ENCODE measurements at regions not wholly inside any gene's neighbourhood (a gene's known extent, or its start where the extent isn't known, plus 50 kb on each side); places are given as distances from the start of the nearest gene placed in this dataset.
A peak's percentile ranks its signal among the peaks of the same experiment; 100 is the strongest.
"Not testable (repeated sequence)": the region's sequence is repeated elsewhere in the genome, so short reads cannot be mapped to it uniquely, and the experiment has no call there.

DNA sequence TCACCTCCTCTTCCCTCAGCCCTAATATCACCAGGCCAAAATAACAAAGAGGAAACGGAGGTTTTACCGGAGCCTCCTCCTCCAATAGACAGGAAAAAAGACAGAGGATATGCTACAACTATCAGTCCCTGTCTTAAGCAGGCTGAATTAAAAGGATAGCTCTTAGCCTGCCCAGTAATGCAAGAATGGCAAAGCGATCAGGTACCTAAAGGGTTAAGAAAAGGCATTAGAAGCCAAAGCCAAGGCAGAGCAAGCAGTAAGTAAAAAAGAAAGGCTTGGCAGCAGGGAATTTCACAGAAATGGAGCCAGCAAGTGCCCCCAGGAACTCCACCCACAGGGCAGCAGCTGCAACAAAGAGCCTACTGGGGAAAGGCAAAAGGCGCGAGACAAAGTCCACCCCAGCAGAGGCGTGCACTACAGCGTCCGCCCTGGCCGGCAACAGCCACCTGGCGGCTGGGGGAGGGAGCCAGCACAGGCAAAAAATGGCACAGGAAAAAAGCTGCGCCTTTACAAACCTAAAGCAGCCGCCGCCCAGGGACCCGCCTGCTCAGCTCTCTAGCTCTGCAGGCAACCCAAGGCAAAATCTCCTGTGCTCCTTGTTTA is 220.6 kb upstream of the ZC4H2 start:
- peaks cover 0 to 5% (median 0%) of the 10 kb centered on the region in 4 donors for H3K9me3 ChIP-seq (ENCODE audit: control insufficient read depth in 4 of 4, insufficient read depth in 3 of 4, low read length in 3 of 4)
- TF ChIP-seq, protein P1, sequence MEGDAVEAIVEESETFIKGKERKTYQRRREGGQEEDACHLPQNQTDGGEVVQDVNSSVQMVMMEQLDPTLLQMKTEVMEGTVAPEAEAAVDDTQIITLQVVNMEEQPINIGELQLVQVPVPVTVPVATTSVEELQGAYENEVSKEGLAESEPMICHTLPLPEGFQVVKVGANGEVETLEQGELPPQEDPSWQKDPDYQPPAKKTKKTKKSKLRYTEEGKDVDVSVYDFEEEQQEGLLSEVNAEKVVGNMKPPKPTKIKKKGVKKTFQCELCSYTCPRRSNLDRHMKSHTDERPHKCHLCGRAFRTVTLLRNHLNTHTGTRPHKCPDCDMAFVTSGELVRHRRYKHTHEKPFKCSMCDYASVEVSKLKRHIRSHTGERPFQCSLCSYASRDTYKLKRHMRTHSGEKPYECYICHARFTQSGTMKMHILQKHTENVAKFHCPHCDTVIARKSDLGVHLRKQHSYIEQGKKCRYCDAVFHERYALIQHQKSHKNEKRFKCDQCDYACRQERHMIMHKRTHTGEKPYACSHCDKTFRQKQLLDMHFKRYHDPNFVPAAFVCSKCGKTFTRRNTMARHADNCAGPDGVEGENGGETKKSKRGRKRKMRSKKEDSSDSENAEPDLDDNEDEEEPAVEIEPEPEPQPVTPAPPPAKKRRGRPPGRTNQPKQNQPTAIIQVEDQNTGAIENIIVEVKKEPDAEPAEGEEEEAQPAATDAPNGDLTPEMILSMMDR (IDR thresholded peaks at IDR 0.05; ENCODE audit: control extremely low read depth, extremely low read depth), result no peak
- no peaks in the 10 kb centered on the region for H3K27me3 ChIP-seq (ENCODE audit: control insufficient read depth in 3 of 3, insufficient read depth in 3 of 3, low read length in 2 of 3)
- no peak overlapping the region for H3K4me3 ChIP-seq
- DNase-seq (peak; percentile 9 to 38 (median 35)), ATAC-seq (ENCODE audit: insufficient read depth, low FRiP score) (no peak)
- no peaks in the 10 kb centered on the region for H3K36me3 ChIP-seq (ENCODE audit: control insufficient read depth in 4 of 4, insufficient read depth in 4 of 4, low read length in 4 of 4)
- no peak overlapping the region for H3K27ac ChIP-seq (ENCODE audit: low read depth in 1 of 2, low read length in 1 of 2)
- no peak overlapping the region for H3K9ac ChIP-seq (ENCODE audit: insufficient read depth in 1 of 2, low read length in 2 of 2)
- 14% methylated on average over 13 to 14 of the region's 14 CpGs for whole genome bisulfite sequencing, 2 donors
- H3K4me1 ChIP-seq (ENCODE audit: control insufficient read depth in 5 of 5, insufficient read depth in 5 of 5, low read length in 5 of 5), result no peaks in the 10 kb centered on the region

DNA sequence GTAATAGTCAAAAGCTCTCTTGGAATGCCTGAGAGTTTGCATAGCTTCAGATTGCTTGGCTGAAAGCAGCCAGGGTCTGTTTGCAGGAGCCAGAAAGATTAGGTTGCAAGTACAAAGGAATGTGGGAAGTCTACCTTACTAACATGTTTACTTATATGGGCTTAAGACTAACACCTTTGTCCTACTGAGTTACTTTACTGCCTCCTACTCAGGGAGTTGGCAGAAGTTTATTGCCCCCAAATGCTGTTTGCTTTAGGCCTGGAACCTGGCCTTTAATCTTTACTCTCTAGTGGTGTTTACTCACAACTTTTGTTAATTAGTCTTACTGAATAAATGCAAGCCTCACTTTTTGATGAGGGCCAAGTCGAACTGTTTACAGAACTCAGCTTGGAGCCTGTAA is 219.4 kb upstream of the ZC4H2 start:
- H3K9me3 ChIP-seq (ENCODE audit: control insufficient read depth in 4 of 4, insufficient read depth in 3 of 4, low read length in 3 of 4), result peaks cover 0 to 3% (median 0%) of the 10 kb centered on the region in 4 donors
- no peak overlapping the region for H3K27ac ChIP-seq (ENCODE audit: low read depth in 1 of 2, low read length in 1 of 2)
- peak in 2 of 3 donors; percentile 9 to 42 for DNase-seq
- 28 to 47% methylated on average over 1 of the region's 1 CpG for WGBS, 2 donors
- no peaks in the 10 kb centered on the region for H3K36me3 ChIP-seq (ENCODE audit: control insufficient read depth in 4 of 4, insufficient read depth in 4 of 4, low read length in 4 of 4)
- TF ChIP-seq, protein P1 (IDR thresholded peaks at IDR 0.05; ENCODE audit: control extremely low read depth, extremely low read depth), result no peak
- ATAC-seq (ENCODE audit: insufficient read depth, low FRiP score), result no peak
- H3K4me3 ChIP-seq, result no peak overlapping the region
- no peaks in the 10 kb centered on the region for H3K27me3 ChIP-seq (ENCODE audit: control insufficient read depth in 3 of 3, insufficient read depth in 3 of 3, low read length in 2 of 3)
- no peaks in the 10 kb centered on the region for H3K4me1 ChIP-seq (ENCODE audit: control insufficient read depth in 5 of 5, insufficient read depth in 5 of 5, low read length in 5 of 5)
- H3K9ac ChIP-seq (ENCODE audit: insufficient read depth in 1 of 2, low read length in 2 of 2), result no peak overlapping the region

DNA sequence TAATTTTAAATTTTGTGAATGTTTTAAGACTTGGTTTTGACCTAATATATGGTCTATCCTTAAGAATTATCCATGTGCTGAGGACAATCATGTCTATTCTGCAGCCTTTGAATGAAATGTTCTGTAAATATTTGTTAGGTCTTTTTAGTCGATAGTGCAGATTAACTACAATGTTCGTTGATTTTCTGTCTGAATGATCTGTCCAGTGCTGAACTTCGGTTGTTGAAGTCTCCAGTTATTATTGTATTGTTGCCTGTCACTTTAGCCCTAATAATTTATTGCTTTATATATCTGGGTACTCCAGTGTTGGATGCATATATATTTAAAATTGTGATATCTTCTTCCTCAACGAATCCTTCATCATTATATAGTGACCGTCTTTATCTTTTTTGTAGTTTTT is 218.3 kb upstream of the ZC4H2 start:
- WGBS, 2 donors, result 82 to 84% methylated on average over 5 of the region's 5 CpGs
- TF ChIP-seq, protein P1 (IDR thresholded peaks at IDR 0.05; ENCODE audit: control extremely low read depth, extremely low read depth), result no peak
- Histone ChIP-seq H3K9me3 (ENCODE audit: control insufficient read depth in 4 of 4, insufficient read depth in 3 of 4, low read length in 3 of 4) (peaks cover 0 to 3% (median 0%) of the 10 kb centered on the region in 4 donors), H3K27me3 (ENCODE audit: control insufficient read depth in 3 of 3, insufficient read depth in 3 of 3, low read length in 2 of 3) (no peaks in the 10 kb centered on the region), H3K4me3 (no peak overlapping the region), H3K4me1 (ENCODE audit: control insufficient read depth in 5 of 5, insufficient read depth in 5 of 5, low read length in 5 of 5) (no peaks in the 10 kb centered on the region), H3K36me3 (ENCODE audit: control insufficient read depth in 4 of 4, insufficient read depth in 4 of 4, low read length in 4 of 4) (no peaks in the 10 kb centered on the region), H3K27ac (ENCODE audit: low read depth in 1 of 2, low read length in 1 of 2) (no peak overlapping the region), H3K9ac (ENCODE audit: insufficient read depth in 1 of 2, low read length in 2 of 2) (no peak overlapping the region)
- no peak for ATAC-seq (ENCODE audit: insufficient read depth, low FRiP score)
- no peak for DNase-seq

DNA sequence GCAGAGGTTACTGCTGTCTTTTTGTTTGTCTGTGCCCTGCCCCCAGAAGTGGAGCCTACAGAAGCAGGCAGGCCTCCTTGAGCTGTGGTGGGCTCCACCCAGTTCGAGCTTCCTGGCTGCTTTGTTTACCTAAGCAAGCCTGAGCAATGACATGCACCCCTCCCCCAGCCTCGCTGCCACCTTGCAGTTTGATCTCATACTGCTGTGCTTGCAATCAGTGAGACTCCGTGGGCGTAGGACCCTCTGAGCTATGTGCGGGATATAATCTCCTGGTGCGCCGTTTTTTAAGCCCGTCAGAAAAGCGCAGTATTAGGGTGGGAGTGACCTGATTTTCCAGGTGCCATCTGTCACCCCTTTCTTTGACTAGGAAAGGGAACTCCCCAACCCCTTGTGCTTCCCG is 187.1 kb upstream of the ZC4H2 start:
- not testable (repeated sequence) for ATAC-seq (ENCODE audit: insufficient read depth, low FRiP score); H3K9ac ChIP-seq (ENCODE audit: insufficient read depth in 1 of 2, low read length in 2 of 2); H3K4me1 ChIP-seq (ENCODE audit: control insufficient read depth in 5 of 5, insufficient read depth in 5 of 5, low read length in 5 of 5); H3K4me3 ChIP-seq; DNase-seq; H3K36me3 ChIP-seq (ENCODE audit: control insufficient read depth in 4 of 4, insufficient read depth in 4 of 4, low read length in 4 of 4); H3K27me3 ChIP-seq (ENCODE audit: control insufficient read depth in 3 of 3, insufficient read depth in 3 of 3, low read length in 2 of 3); H3K27ac ChIP-seq (ENCODE audit: low read depth in 1 of 2, low read length in 1 of 2)
- peaks cover 0 to 13% (median 3%) of the 10 kb centered on the region in 4 donors for H3K9me3 ChIP-seq (ENCODE audit: control insufficient read depth in 4 of 4, insufficient read depth in 3 of 4, low read length in 3 of 4)
- 88 to 93% methylated on average over 9 to 10 of the region's 10 CpGs for WGBS, 2 donors

Data from lung (tissue), 11 donors.